ENCODE measurements at regions not wholly inside any gene's neighbourhood (a gene's known extent, or its start where the extent isn't known, plus 50 kb on each side); places are given as distances from the start of the nearest gene placed in this dataset.

DNA sequence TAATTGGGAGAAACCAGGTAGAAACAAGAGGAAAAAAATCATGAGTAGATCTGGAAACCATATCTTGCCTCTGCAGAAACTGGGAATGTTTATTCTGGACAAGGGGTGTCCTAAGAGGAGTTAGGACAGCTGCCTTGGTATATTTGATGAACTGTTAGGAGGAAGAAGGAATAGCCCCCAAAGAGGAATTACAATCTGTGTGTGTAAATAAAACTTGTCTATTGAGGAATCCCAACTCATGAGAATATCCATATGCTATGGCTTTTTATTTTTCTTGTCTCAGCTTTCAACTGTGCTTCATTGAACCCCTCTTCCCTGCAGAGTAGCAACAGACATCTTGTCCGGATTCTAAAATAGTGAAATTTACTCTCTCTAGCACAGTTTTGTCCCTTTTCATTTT lies 423.5 kb upstream of the SLC14A2 start:
- no peaks in the 10 kb centered on the region for H3K4me1 Mint-ChIP-seq (ENCODE audit: low read depth)
- DNase-seq (ENCODE audit: low spot score): no peak
- no peaks in the 10 kb centered on the region for H3K9me3 Mint-ChIP-seq (ENCODE audit: low read depth)
- H3K27ac Mint-ChIP-seq (ENCODE audit: unreplicated experiment): no peak overlapping the region
- no peaks in the 10 kb centered on the region for H3K36me3 Mint-ChIP-seq (ENCODE audit: low read depth)
- TF ChIP-seq, protein P1, sequence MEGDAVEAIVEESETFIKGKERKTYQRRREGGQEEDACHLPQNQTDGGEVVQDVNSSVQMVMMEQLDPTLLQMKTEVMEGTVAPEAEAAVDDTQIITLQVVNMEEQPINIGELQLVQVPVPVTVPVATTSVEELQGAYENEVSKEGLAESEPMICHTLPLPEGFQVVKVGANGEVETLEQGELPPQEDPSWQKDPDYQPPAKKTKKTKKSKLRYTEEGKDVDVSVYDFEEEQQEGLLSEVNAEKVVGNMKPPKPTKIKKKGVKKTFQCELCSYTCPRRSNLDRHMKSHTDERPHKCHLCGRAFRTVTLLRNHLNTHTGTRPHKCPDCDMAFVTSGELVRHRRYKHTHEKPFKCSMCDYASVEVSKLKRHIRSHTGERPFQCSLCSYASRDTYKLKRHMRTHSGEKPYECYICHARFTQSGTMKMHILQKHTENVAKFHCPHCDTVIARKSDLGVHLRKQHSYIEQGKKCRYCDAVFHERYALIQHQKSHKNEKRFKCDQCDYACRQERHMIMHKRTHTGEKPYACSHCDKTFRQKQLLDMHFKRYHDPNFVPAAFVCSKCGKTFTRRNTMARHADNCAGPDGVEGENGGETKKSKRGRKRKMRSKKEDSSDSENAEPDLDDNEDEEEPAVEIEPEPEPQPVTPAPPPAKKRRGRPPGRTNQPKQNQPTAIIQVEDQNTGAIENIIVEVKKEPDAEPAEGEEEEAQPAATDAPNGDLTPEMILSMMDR (IDR thresholded peaks at IDR 0.05): no peak
- H3K4me3 Mint-ChIP-seq (ENCODE audit: unreplicated experiment): no peak overlapping the region
- no peaks in the 10 kb centered on the region for H3K27me3 Mint-ChIP-seq (ENCODE audit: low read depth)

DNA sequence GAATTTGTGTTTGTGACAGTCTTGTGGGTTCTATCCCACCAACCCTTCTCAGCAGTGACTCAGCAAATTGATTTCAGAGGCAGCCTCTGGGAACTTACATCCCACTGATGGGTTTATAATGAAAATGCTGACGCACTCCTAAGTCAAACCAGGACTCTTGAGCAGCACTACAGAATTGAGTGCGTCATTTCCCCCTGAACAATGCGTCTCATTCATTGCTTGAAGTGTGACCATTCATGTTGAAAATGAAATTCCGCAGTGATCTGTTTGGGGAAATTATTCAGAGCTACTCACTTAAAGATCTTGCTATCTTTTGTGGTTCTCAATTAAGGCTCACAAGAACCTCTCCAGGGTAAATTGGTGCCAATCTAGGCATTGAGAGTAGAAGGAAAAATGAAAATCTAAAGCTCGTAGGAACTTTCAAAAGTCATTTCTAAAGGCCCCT lies 417.7 kb upstream of the SLC14A2 start:
- Mint-ChIP-seq H3K9me3 (ENCODE audit: low read depth) (peaks cover 5% of the 10 kb centered on the region), H3K4me1 (ENCODE audit: low read depth) (peaks cover 10% of the 10 kb centered on the region), H3K27me3 (ENCODE audit: low read depth) (no peaks in the 10 kb centered on the region), H3K27ac (ENCODE audit: unreplicated experiment) (no peak overlapping the region), H3K4me3 (ENCODE audit: unreplicated experiment) (no peak overlapping the region), H3K36me3 (ENCODE audit: low read depth) (no peaks in the 10 kb centered on the region)
- TF ChIP-seq, protein P1 (IDR thresholded peaks at IDR 0.05): no peak
- DNase-seq (ENCODE audit: low spot score): no peak

DNA sequence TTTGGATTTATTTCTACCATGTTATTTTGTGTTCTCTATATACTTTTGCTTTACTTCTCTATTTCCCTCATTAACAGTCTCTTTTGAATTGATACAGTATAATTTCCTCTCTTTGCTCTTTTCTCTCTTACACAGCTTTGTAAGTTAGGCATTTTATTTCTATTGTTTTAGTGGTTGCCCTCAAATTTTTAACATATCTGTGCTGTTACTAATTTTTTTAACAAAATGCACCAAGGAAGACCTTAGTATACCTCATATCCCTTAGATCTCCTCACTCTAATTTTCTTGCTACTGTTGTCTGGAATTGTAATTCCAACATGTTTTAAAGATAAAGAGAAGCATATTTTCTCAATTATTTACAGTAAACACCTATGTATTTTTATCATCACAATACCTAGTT lies 416.8 kb upstream of the SLC14A2 start:
- no peak overlapping the region for H3K27ac Mint-ChIP-seq (ENCODE audit: unreplicated experiment)
- H3K36me3 Mint-ChIP-seq (ENCODE audit: low read depth): no peaks in the 10 kb centered on the region
- no peak overlapping the region for H3K4me3 Mint-ChIP-seq (ENCODE audit: unreplicated experiment)
- no peaks in the 10 kb centered on the region for H3K27me3 Mint-ChIP-seq (ENCODE audit: low read depth)
- peaks cover 10% of the 10 kb centered on the region for H3K4me1 Mint-ChIP-seq (ENCODE audit: low read depth)
- no peak for DNase-seq (ENCODE audit: low spot score)
- H3K9me3 Mint-ChIP-seq (ENCODE audit: low read depth): peaks cover 5% of the 10 kb centered on the region
- TF ChIP-seq, protein P1 (IDR thresholded peaks at IDR 0.05): no peak

DNA sequence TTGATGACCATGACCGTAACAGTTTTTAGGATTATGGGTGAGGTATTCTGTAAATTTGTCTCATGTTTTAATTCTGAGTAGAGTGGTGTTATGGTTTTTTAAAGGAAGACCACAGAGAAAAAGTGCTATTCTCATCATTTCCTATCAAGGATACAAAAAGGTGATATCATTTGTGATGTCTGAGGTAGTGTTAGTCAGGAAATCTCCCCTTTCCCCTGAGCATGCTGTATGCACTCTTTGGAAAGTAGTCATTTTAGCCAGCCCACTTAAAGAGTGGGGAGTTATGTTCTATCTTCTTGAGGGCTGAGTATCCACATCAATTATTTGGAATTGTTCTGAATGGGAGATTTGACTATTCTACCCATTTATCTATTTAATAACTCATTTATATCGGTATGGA lies 414.2 kb upstream of the SLC14A2 start:
- Mint-ChIP-seq H3K9me3 (ENCODE audit: low read depth) (peaks cover 5% of the 10 kb centered on the region), H3K4me1 (ENCODE audit: low read depth) (peaks cover 10% of the 10 kb centered on the region), H3K27me3 (ENCODE audit: low read depth) (no peaks in the 10 kb centered on the region), H3K27ac (ENCODE audit: unreplicated experiment) (no peak overlapping the region), H3K36me3 (ENCODE audit: low read depth) (no peaks in the 10 kb centered on the region), H3K4me3 (ENCODE audit: unreplicated experiment) (no peak overlapping the region)
- TF ChIP-seq, protein P1 (IDR thresholded peaks at IDR 0.05): no peak
- DNase-seq (ENCODE audit: low spot score): no peak

- H3K4me1 Mint-ChIP-seq (ENCODE audit: low read depth): peaks cover 10% of the 10 kb centered on the region
Observed at GRCh38 chr18:45201489-45201888, 413.8 kb upstream of the SLC14A2 start.

More at GRCh38 chr18:45201489-45201888, 413.8 kb upstream of the SLC14A2 start:
- H3K4me3 Mint-ChIP-seq (ENCODE audit: unreplicated experiment): no peak overlapping the region
- H3K27ac Mint-ChIP-seq (ENCODE audit: unreplicated experiment): peak overlapping the region; percentile 18
- no peak for DNase-seq (ENCODE audit: low spot score)
- peaks cover 5% of the 10 kb centered on the region for H3K9me3 Mint-ChIP-seq (ENCODE audit: low read depth)
- H3K27me3 Mint-ChIP-seq (ENCODE audit: low read depth): no peaks in the 10 kb centered on the region
- no peaks in the 10 kb centered on the region for H3K36me3 Mint-ChIP-seq (ENCODE audit: low read depth)
- TF ChIP-seq, protein P1 (IDR thresholded peaks at IDR 0.05): no peak
